ENCODE measurements at regions not wholly inside any gene's neighbourhood (a gene's known extent, or its start where the extent isn't known, plus 50 kb on each side); places are given as distances from the start of the nearest gene placed in this dataset.

DNA sequence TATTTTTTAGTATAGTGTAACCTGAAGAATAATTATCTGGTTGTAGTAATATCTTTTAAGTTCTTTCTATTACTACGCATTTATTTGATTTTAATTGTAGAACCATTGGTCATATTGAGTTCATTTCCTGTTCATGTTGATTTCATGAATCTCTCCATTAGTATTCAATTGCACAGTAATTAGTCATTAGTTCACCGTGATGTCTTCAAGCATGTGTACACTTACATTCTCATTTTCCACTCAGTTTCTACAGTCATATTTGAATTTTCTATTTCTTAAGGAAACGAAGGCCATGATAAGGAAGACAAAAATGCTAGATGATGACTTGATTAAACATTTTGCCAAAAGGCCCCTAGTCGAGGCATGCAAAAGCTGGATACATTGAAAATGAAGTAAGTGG lies 333.7 kb upstream of the FANCL start:
- TF ChIP-seq CTCF (IDR thresholded peaks at IDR 0.05; ENCODE audit: low read depth, low read length): no peak

GRCh38 chr2:58572731-58573130 lies 331.6 kb upstream of the FANCL start:
- no peak for TF ChIP-seq CTCF (IDR thresholded peaks at IDR 0.05; ENCODE audit: low read depth, low read length)
- no peak for DNase-seq (ENCODE audit: extremely low read depth, low read depth)

More for the DNA sequence above, 333.7 kb upstream of the FANCL start:
- DNase-seq (ENCODE audit: extremely low read depth, low read depth): no peak

DNA sequence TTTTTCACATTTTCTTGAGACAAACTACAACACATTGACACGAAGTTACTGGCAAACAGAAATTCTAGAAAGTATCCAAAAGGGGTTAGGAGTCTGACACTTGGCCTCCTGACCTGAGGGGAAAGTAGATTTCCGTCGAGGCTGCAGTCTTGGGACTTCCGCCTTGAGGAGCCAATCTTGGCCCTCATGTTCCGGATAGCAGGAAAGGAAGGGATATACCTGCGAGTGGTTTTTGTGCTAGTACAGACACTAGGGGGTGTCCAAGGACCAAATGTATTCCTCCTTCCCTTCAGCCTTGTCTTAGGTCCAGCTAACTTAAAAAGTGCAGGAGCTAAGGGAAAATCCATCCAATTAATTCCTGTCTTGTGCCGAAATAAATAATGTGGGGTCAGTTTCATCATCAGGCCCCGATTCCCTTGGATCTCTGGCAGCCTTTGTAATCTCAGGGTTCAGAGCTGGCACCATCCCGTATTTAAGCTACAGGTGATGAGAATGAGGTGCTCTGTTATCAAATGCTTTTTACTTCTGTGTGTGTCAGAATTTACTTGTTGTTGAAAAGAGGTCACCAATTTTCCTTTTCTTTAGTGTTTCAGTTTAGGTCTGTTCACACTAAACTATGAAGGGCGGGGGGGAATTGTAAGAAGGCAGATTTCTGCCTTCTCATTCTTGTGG lies 330.2 kb upstream of the FANCL start:
- DNase-seq (ENCODE audit: extremely low read depth, low read depth): peak; percentile 43
- peak; percentile 79 for TF ChIP-seq CTCF (IDR thresholded peaks at IDR 0.05; ENCODE audit: low read depth, low read length)

DNA sequence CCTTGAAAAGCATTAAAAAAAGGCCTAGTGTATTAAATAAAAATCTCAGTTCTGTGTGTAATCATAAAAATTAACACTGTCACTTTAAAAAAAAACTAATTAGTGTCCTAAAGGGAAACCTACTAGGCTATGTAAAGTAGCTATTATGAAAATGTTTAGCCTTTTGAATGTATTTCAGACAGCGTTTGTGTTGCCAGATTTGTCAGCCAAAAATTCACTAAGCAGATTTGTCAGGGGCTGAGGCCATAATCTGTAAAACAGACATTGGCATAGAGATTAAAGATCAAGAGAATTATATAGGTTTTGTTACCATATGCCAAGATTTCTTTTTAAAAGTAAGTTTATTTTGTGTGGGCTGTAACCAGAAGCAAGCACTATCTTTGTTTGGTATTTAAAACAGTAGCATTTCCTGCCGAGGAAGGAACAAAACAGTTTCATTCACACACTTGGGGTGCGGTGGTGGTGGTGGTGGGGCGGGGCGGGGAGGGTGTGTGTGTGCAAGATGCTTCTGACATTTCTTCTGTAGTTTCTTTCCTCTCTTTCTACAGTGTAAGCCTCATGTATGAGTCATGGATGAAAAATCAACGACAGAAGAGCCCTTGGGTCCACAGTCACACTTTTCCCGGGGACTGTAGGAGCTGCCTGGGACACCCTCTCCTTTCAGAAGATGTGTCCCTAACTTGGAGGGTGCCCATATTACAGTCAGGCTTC lies 328.5 kb upstream of the FANCL start:
- TF ChIP-seq CTCF (IDR thresholded peaks at IDR 0.05; ENCODE audit: low read depth, low read length): no peak
- DNase-seq (ENCODE audit: extremely low read depth, low read depth): no peak

DNA sequence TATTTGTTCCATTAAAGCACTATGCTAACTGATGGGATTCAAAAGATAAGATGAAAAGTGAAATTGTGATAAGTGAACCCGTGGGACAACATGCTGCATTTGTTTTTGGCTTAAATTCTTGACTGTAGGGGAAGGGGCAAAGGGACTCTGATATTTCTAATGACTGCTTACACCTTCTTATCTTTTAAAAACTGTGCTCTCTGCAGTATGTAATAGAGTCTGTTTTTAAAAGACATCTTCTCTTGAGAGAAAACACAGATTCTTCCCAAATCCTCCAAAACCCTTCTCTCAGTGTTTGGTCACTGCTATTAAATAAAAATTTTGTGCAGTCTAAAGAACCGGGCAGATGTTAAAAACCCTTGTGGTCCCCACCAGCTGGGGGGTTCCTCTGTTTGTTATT lies 327.8 kb upstream of the FANCL start:
- DNase-seq (ENCODE audit: extremely low read depth, low read depth): no peak

GRCh38 chr2:58562276-58562675 lies 321.2 kb upstream of the FANCL start:
- TF ChIP-seq CTCF (IDR thresholded peaks at IDR 0.05; ENCODE audit: low read depth, low read length): no peak
- no peak for DNase-seq (ENCODE audit: extremely low read depth, low read depth)

More for the DNA sequence above, 327.8 kb upstream of the FANCL start:
- TF ChIP-seq CTCF (IDR thresholded peaks at IDR 0.05; ENCODE audit: low read depth, low read length): no peak

GRCh38 chr2:58560531-58560930 lies 319.4 kb upstream of the FANCL start:
- DNase-seq (ENCODE audit: extremely low read depth, low read depth): no peak
- TF ChIP-seq CTCF (IDR thresholded peaks at IDR 0.05; ENCODE audit: low read depth, low read length): no peak
